HCT116 (cell line): ENCODE measurements at regions not wholly inside any gene's neighbourhood (a gene's known extent, or its start where the extent isn't known, plus 50 kb on each side); places are given as distances from the start of the nearest gene placed in this dataset.

Experiments
- ATAC-seq: fragments of 200-7000 bp; cut with Tn5 transposase; 2 replicates; pipeline ENCODE4 v1.9.1; 2020; ENCODE audit warnings: mild to moderate bottlenecking, moderate library complexity
- BruUV-seq: library from RNA; stranded (reverse); fragments of 400-500 nt; replicated peaks from 2 replicates; lab custom pipeline; 2021; lab: Mats Ljungman, UMichigan
- CTCF ChIA-PET: fragments of 300-600 bp; sonication (Branson Sonifier 250); formaldehyde crosslinking; loops from one replicate; lab custom pipeline; 2021; ENCODE audit warnings: antibody characterized with exemption; lab: Charles Lee
- POLR2A ChIA-PET: fragments of 300-600, 350-600 bp; sonication (Branson Sonifier 250); formaldehyde crosslinking; loops from one replicate; lab custom pipeline; 2021; ENCODE audit warnings: antibody characterized with exemption; lab: Charles Lee
- RAD21 ChIA-PET, 2 experiments: fragments of 300-600 bp; sonication (Branson Sonifier 250); formaldehyde crosslinking; loops; one replicate each; lab custom pipeline; 2023; ENCODE audit warnings: low total read pairs in 2 of 2; ENCODE audit not compliant: uncharacterized antibody in 2 of 2, unreplicated experiment in 2 of 2, low non-redundant PET in 1 of 2; lab: Charles Lee
- DNase-seq: peaks from one replicate; pipeline ENCODE4 v3.0.0-alpha.2; 2010; ENCODE audit warnings: low read depth, low spot score
- H2AFZ ChIP-seq: fragments of 200-600 bp; shearing (Covaris generic), sonication (generic); 2 replicates; pipeline ENCODE4 v1.6.1; 2017; ENCODE audit warnings: low read depth, mixed run types, mixed read lengths, antibody characterized with exemption, low read length; ENCODE audit not compliant: poor library complexity, severe bottlenecking
- H3K27ac ChIP-seq: 2 replicates; pipeline ENCODE4 v1.5.1; 2012; ENCODE audit warnings: low read depth, low read length
- H3K27me3 ChIP-seq: fragments of 200-600 bp; sonication (generic); 2 replicates; pipeline ENCODE4 v1.6.1; 2016; ENCODE audit warnings: mixed run types, low read length, mixed read lengths; ENCODE audit not compliant: insufficient read depth
- H3K36me3 ChIP-seq, 2 experiments: fragments of 200-500 bp in 1 of 2; fragments of 200-600 bp in 1 of 2; sonication (Bioruptor generic) in 1 of 2; sonication (generic) in 1 of 2; 2 replicates each; pipeline versions ENCODE4 v1.5.1 to v1.6.1; 2014 to 2016; ENCODE audit warnings: low read length in 2 of 2, inconsistent platforms in 1 of 2, mixed read lengths in 1 of 2, mixed run types in 1 of 2; ENCODE audit not compliant: insufficient read depth in 2 of 2, control insufficient read depth in 1 of 2
- H3K4me1 ChIP-seq, 2 experiments: fragments of 200-600 bp in 1 of 2; sonication (generic) in 1 of 2; 2 replicates each; pipeline versions ENCODE4 v1.5.1 to v1.6.1; 2012 to 2017; ENCODE audit warnings: low read length in 2 of 2, inconsistent platforms in 1 of 2, mild to moderate bottlenecking in 1 of 2, mixed read lengths in 1 of 2, mixed run types in 1 of 2, moderate library complexity in 1 of 2; ENCODE audit not compliant: insufficient read depth in 2 of 2, control insufficient read depth in 1 of 2
- H3K4me2 ChIP-seq: fragments of 200-600 bp; sonication (generic); 2 replicates; pipeline ENCODE4 v1.6.1; 2017; ENCODE audit warnings: mixed run types, low read length, mixed read lengths
- H3K4me3 ChIP-seq, 2 experiments: fragments of 200-600 bp in 1 of 2; sonication (generic) in 1 of 2; replicated peaks in 1 of 2; 2 replicates each; pipeline ENCODE4 v1.5.1; 2011 to 2016; ENCODE audit warnings: low read length in 2 of 2, control low read depth in 1 of 2, low read depth in 1 of 2, mild to moderate bottlenecking in 1 of 2, mixed read lengths in 1 of 2, mixed run types in 1 of 2
- H3K79me2 ChIP-seq: fragments of 200-600 bp; sonication (generic); 2 replicates; pipeline ENCODE4 v1.6.1; 2017; ENCODE audit warnings: mild to moderate bottlenecking, mixed run types, low read length, moderate library complexity, mixed read lengths; ENCODE audit not compliant: insufficient read depth
- H3K9ac ChIP-seq: fragments of 200-600 bp; sonication (generic); 2 replicates; pipeline ENCODE4 v1.6.1; 2016; ENCODE audit warnings: low read length, mixed read lengths
- H3K9me2 ChIP-seq: fragments of 200-600 bp; sonication (generic), shearing (Covaris generic); 2 replicates; pipeline ENCODE4 v1.6.1; 2017; ENCODE audit warnings: mixed run types, mild to moderate bottlenecking, moderate library complexity; ENCODE audit not compliant: insufficient read depth
- H3K9me3 ChIP-seq, 2 experiments: fragments of 200-500 bp in 1 of 2; fragments of 200-600 bp in 1 of 2; sonication (Bioruptor generic) in 1 of 2; sonication (generic) in 1 of 2; 2 replicates each; pipeline ENCODE4 v1.6.1; 2014 to 2017; ENCODE audit warnings: low read length in 2 of 2, mixed read lengths in 2 of 2, inconsistent platforms in 1 of 2, low read depth in 1 of 2, mild to moderate bottlenecking in 1 of 2, mixed run types in 1 of 2, moderate library complexity in 1 of 2; ENCODE audit not compliant: control insufficient read depth in 1 of 2, insufficient read depth in 1 of 2
- H4K20me1 ChIP-seq: fragments of 200-600 bp; sonication (generic), shearing (Covaris generic); 2 replicates; pipeline ENCODE4 v1.6.1; 2017; ENCODE audit warnings: mixed run types, mild to moderate bottlenecking, moderate library complexity; ENCODE audit not compliant: insufficient read depth
- EZH2 ChIP-seq: fragments of 200-600 bp; sonication (generic); IDR thresholded peaks from 2 replicates; pipeline ENCODE4 v1.6.1; 2017; ENCODE audit warnings: antibody characterized with exemption, mixed run types
- EZH2phosphoT487 ChIP-seq: fragments of 200-600 bp; IDR thresholded peaks from 2 replicates; pipeline ENCODE4 v1.6.1; 2018; ENCODE audit warnings: antibody characterized with exemption, borderline replicate concordance
- YY1 ChIP-seq: IDR thresholded peaks from 2 replicates; pipeline ENCODE4 v1.6.1; 2011; ENCODE audit warnings: low read length, low read depth, moderate library complexity, mild to moderate bottlenecking; ENCODE audit not compliant: insufficient replicate concordance; ENCODE audit errors: extremely low read depth
- intact Hi-C: fragments of 100-400 bp; cut with micrococcal nuclease; formaldehyde crosslinking; loops from 2 replicates; pipeline ENCODE4 v1.10.0; 2022
- TF ChIP-seq, protein P1 (sequence below): IDR thresholded peaks from 2 replicates; pipeline ENCODE4 v1.6.1; 2012; ENCODE audit warnings: low read depth

DNA sequence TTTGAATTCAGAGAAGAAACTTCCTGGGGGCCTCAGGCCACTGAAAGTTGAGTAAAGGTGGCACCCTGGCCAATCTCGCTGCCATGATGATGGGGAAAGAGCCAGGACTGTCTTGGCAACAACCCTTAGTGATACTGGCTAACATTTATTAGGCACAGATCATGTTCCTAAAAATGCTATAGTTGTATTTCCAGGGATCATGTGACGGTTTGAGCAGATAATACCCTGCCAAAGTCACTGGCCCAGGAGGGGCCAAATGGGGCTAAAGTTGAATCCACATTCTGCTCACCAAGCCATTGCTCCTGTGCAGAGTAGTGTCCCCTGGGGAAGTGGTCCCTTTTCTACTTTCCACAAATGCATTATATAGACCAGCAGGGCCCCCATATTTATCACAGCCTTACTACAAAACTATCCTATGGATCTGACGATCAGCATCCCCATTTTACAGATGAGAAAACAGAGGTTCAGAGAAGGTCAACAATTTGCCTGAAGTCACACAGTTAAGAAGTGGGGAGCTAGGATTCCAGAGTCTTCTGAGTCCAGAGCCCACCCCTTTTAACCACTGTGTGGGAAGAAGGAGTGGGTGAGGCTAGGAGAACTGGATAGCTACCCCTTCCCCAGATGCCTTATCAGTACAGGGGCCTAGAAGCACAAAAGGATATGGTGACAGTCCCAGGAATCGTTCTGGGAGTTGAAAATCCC is 300.0 kb upstream of the IRX3 start (continued):
- TF ChIP-seq, protein P1, sequence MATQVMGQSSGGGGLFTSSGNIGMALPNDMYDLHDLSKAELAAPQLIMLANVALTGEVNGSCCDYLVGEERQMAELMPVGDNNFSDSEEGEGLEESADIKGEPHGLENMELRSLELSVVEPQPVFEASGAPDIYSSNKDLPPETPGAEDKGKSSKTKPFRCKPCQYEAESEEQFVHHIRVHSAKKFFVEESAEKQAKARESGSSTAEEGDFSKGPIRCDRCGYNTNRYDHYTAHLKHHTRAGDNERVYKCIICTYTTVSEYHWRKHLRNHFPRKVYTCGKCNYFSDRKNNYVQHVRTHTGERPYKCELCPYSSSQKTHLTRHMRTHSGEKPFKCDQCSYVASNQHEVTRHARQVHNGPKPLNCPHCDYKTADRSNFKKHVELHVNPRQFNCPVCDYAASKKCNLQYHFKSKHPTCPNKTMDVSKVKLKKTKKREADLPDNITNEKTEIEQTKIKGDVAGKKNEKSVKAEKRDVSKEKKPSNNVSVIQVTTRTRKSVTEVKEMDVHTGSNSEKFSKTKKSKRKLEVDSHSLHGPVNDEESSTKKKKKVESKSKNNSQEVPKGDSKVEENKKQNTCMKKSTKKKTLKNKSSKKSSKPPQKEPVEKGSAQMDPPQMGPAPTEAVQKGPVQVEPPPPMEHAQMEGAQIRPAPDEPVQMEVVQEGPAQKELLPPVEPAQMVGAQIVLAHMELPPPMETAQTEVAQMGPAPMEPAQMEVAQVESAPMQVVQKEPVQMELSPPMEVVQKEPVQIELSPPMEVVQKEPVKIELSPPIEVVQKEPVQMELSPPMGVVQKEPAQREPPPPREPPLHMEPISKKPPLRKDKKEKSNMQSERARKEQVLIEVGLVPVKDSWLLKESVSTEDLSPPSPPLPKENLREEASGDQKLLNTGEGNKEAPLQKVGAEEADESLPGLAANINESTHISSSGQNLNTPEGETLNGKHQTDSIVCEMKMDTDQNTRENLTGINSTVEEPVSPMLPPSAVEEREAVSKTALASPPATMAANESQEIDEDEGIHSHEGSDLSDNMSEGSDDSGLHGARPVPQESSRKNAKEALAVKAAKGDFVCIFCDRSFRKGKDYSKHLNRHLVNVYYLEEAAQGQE, result no peak
- no peak for TF ChIP-seq EZH2

DNA sequence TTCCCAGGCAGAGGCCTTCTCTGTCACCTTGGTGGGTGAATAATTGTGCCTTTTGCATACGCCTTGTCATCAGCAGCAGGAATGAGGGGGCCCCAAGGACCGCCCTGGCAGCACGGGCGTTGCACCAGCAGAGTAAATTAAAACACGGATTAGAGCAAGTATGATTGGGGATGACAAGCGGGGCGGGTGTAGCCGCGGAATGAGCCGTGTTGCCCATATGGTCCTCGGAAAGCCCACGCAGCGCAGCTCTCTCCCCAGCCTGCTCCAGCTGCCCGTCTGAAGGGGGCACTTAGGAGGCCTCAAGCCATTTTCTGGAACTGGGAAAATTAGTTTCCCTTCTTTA is 299.4 kb upstream of the IRX3 start:
- BruUV-seq, result no TSS peak
- H3K36me3 ChIP-seq, result no peaks in the 10 kb centered on the region
- 0 out of 2 replicates have a peak, but pooled peaks cover 8% of the 10 kb centered on the region for H3K27me3 ChIP-seq
- RAD21 ChIA-PET, result no interaction called here
- no peak overlapping the region for H3K4me3 ChIP-seq
- H3K27ac ChIP-seq, result no peak overlapping the region
- CTCF ChIA-PET, result no interaction called here
- H3K79me2 ChIP-seq, result no peaks in the 10 kb centered on the region
- ATAC-seq (no peak), DNase-seq (no peak)
- H2AFZ ChIP-seq, result no peak overlapping the region
- POLR2A ChIA-PET, result no interaction called here
- H3K9ac ChIP-seq, result no peak overlapping the region
- intact Hi-C loops, result no loop called here
- H3K4me1 ChIP-seq, result no peaks in the 10 kb centered on the region
- no peak overlapping the region for H3K4me2 ChIP-seq
- H3K9me3 ChIP-seq, result no peaks in the 10 kb centered on the region
- no peaks in the 10 kb centered on the region for H4K20me1 ChIP-seq
- no peak for TF ChIP-seq YY1
- TF ChIP-seq EZH2phosphoT487, result no peak
- no peaks in the 10 kb centered on the region for H3K9me2 ChIP-seq
